GM12892 (cell line): ENCODE measurements at regions not wholly inside any gene's neighbourhood (a gene's known extent, or its start where the extent isn't known, plus 50 kb on each side); places are given as distances from the start of the nearest gene placed in this dataset.
A peak's percentile ranks its signal among the peaks of the same experiment; 100 is the strongest.

Experiments
- DNase-seq: peaks from one replicate; pipeline ENCODE4 v3.0.0; 2011; ENCODE audit not compliant: insufficient read length
- FAIRE-seq: peaks from 2 replicates; lab custom pipeline; 2011; peaks lifted over from hg19 to GRCh38; lab: Jason Lieb, UNC
- POLR2A ChIP-seq: IDR thresholded peaks from 2 replicates; pipeline ENCODE4 v1.6.1; 2011; ENCODE audit warnings: low read depth, low read length, control low read depth
- POLR2AphosphoS5 ChIP-seq: IDR thresholded peaks from 2 replicates; pipeline ENCODE4 v1.6.1; 2011; ENCODE audit warnings: low read depth, low read length, control low read depth
- TAF1 ChIP-seq: IDR thresholded peaks from 2 replicates; pipeline ENCODE4 v1.6.1; 2011; ENCODE audit warnings: low read depth, mild to moderate bottlenecking, control low read depth, low read length, borderline replicate concordance

GRCh38 chr10:91709394-91709798 is 76.5 kb upstream of the PPP1R3C start:
- FAIRE-seq (no peak), DNase-seq (no peak)
- no peak for TF ChIP-seq POLR2AphosphoS5
- TF ChIP-seq POLR2A = no peak
- TF ChIP-seq TAF1 = no peak

- FAIRE-seq (no peak), DNase-seq (no peak)
- TF ChIP-seq TAF1 (no peak), POLR2AphosphoS5 (no peak), POLR2A (no peak)
These were observed 75.4 kb upstream of the PPP1R3C start for GRCh38 chr10:91708174-91708861.

GRCh38 chr10:91707236-91707635 is 74.4 kb upstream of the PPP1R3C start:
- FAIRE-seq (no peak), DNase-seq (no peak)
- no peak for TF ChIP-seq POLR2AphosphoS5
- TF ChIP-seq POLR2A = no peak
- no peak for TF ChIP-seq TAF1

- DNase-seq (no peak), FAIRE-seq (no peak)
- TF ChIP-seq POLR2A (no peak), TAF1 (no peak), POLR2AphosphoS5 (no peak)
These were observed 73.2 kb upstream of the PPP1R3C start for GRCh38 chr10:91705948-91706670.

- FAIRE-seq = no peak
These were observed 69.7 kb upstream of the PPP1R3C start for GRCh38 chr10:91702620-91703019.

GRCh38 chr10:91700788-91701444 is 68.0 kb upstream of the PPP1R3C start:
- no peak for FAIRE-seq
- TF ChIP-seq TAF1 = no peak
- TF ChIP-seq POLR2AphosphoS5 = no peak
- TF ChIP-seq POLR2A = no peak
- DNase-seq = no peak

More at GRCh38 chr10:91702620-91703019, 69.7 kb upstream of the PPP1R3C start:
- no peak for DNase-seq
- TF ChIP-seq TAF1 = no peak
- no peak for TF ChIP-seq POLR2A

- no peak for TF ChIP-seq POLR2AphosphoS5
- no peak for TF ChIP-seq TAF1
- no peak for TF ChIP-seq POLR2A
- FAIRE-seq (no peak), DNase-seq (no peak)
These were observed 67.4 kb upstream of the PPP1R3C start for GRCh38 chr10:91700273-91700672.

GRCh38 chr10:91698258-91698657 is 65.4 kb upstream of the PPP1R3C start:
- TF ChIP-seq POLR2AphosphoS5 (no peak), POLR2A (no peak), TAF1 (no peak)
- FAIRE-seq = no peak
- DNase-seq = no peak

GRCh38 chr10:91694170-91694794 is 61.4 kb upstream of the PPP1R3C start:
- FAIRE-seq = peak; percentile 74
- no peak for TF ChIP-seq POLR2A
- TF ChIP-seq POLR2AphosphoS5 = no peak
- TF ChIP-seq TAF1 = no peak
- peak; percentile 12 for DNase-seq

- DNase-seq = no peak
- FAIRE-seq = no peak
- TF ChIP-seq TAF1 (no peak), POLR2A (no peak), POLR2AphosphoS5 (no peak)
These were observed 59.1 kb upstream of the PPP1R3C start for GRCh38 chr10:91691981-91692380.

GRCh38 chr10:91690996-91691676 is 58.3 kb upstream of the PPP1R3C start:
- TF ChIP-seq TAF1 = no peak
- TF ChIP-seq POLR2A = no peak
- TF ChIP-seq POLR2AphosphoS5 = no peak
- FAIRE-seq (no peak), DNase-seq (no peak)
